ENCODE measurements at regions not wholly inside any gene's neighbourhood (a gene's known extent, or its start where the extent isn't known, plus 50 kb on each side); places are given as distances from the start of the nearest gene placed in this dataset.

DNA sequence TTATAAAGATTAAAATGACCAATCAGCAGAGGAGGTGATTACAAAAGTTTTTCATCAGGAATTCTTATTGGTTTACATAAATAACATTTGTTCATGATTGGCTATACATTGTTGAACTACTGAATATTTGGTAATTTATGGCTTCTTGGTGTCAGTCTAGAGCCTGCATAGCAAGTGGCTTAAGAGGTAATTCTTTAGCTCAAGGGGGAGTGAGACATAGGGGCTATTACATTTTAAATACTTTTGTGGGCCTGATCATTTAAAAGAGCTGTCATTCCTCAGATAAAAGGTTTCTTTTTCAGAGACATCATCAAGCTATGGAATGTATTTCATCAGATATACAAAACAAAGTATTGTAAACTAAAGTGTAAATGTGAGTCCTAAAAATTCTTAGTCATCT lies 373.8 kb downstream of the EPHA4 start:
- DNase-seq (ENCODE audit: low read depth) = no peak
- Histone ChIP-seq H3K4me3 (ENCODE audit: low read depth, low read length) (no peak overlapping the region), H3K27me3 (ENCODE audit: control insufficient read depth, insufficient read depth, low read length) (no peaks in the 10 kb centered on the region), H3K36me3 (ENCODE audit: control insufficient read depth, insufficient read depth, low read length) (no peaks in the 10 kb centered on the region)
- TF ChIP-seq, protein P1, sequence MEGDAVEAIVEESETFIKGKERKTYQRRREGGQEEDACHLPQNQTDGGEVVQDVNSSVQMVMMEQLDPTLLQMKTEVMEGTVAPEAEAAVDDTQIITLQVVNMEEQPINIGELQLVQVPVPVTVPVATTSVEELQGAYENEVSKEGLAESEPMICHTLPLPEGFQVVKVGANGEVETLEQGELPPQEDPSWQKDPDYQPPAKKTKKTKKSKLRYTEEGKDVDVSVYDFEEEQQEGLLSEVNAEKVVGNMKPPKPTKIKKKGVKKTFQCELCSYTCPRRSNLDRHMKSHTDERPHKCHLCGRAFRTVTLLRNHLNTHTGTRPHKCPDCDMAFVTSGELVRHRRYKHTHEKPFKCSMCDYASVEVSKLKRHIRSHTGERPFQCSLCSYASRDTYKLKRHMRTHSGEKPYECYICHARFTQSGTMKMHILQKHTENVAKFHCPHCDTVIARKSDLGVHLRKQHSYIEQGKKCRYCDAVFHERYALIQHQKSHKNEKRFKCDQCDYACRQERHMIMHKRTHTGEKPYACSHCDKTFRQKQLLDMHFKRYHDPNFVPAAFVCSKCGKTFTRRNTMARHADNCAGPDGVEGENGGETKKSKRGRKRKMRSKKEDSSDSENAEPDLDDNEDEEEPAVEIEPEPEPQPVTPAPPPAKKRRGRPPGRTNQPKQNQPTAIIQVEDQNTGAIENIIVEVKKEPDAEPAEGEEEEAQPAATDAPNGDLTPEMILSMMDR (IDR thresholded peaks at IDR 0.05; ENCODE audit: insufficient read depth, low read length, poor library complexity, severe bottlenecking) = no peak

DNA sequence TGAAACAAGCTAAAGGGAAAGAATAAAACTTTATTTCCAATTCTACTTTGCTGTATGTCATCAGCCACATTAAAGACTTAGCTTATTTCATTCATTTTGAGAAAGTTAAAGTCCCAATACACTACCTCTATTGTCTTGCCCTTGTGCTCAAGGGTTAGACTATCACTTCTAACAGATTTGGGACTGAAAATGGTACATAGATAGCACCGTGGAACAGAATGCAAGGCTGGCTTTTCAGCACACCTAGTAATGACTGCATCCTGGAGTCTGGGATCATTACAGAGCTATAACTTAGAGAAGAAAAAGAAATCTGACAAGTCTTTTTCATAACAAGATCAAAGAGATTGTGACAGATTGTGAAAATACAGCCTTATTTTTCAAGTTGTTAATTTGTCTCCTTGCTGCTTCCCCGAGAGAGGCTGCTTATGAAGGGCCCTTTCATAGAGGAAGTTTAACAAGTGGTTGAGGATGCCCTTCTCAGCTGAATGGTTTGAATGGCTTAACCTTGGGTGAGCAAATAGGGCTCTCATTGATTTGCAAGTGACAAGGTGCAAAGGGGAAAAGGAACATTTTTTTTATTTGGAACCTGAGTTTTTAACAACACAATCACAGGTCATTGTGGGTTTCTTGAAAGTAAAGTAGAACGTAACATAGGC lies 371.8 kb downstream of the EPHA4 start:
- DNase-seq (ENCODE audit: low read depth) = no peak
- no peaks in the 10 kb centered on the region for H3K36me3 ChIP-seq (ENCODE audit: control insufficient read depth, insufficient read depth, low read length)
- no peak overlapping the region for H3K4me3 ChIP-seq (ENCODE audit: low read depth, low read length)
- H3K27me3 ChIP-seq (ENCODE audit: control insufficient read depth, insufficient read depth, low read length) = no peaks in the 10 kb centered on the region
- TF ChIP-seq, protein P1 (IDR thresholded peaks at IDR 0.05; ENCODE audit: insufficient read depth, low read length, poor library complexity, severe bottlenecking) = no peak

DNA sequence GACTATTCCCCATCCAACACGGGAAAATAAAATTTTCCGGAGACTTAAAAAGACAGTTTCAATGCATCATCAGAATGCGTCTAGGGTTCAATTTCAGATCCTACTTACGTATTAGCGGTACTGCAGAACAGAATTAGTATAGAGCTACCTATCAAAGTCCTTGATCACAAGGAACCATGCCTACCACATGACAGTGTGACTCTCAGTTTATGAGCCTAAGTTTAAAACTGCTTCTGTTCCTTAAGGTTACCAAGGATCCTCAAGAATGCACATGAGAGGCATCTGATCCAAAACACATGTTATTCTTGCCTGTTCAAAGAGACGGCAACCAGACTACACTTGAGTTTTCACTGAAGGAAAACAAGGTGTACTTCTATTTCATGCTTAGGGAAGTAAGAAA lies 369.7 kb downstream of the EPHA4 start:
- no peak overlapping the region for H3K4me3 ChIP-seq (ENCODE audit: low read depth, low read length)
- DNase-seq (ENCODE audit: low read depth) = no peak
- no peaks in the 10 kb centered on the region for H3K27me3 ChIP-seq (ENCODE audit: control insufficient read depth, insufficient read depth, low read length)
- no peaks in the 10 kb centered on the region for H3K36me3 ChIP-seq (ENCODE audit: control insufficient read depth, insufficient read depth, low read length)
- TF ChIP-seq, protein P1 (IDR thresholded peaks at IDR 0.05; ENCODE audit: insufficient read depth, low read length, poor library complexity, severe bottlenecking) = no peak

DNA sequence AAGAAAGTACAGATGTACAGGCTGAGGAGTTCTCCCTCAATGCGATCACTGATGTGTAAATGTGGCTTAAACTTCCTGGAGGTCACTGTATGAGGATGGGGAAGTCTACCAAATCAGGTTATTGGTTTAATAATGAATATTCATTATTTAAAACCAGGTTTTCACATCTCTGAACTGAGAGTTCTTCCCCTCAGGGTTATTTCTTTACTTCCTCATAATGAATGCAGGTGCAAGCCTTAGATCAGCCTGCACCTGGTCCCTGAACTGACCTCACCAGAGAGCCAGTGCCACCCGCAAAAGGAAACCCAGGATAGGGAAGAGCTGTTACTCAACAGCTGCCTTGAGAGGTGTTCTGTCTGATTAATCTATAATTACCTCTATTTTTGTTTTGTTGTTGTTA lies 369.0 kb downstream of the EPHA4 start:
- TF ChIP-seq, protein P1 (IDR thresholded peaks at IDR 0.05; ENCODE audit: insufficient read depth, low read length, poor library complexity, severe bottlenecking) = no peak
- Histone ChIP-seq H3K4me3 (ENCODE audit: low read depth, low read length) (no peak overlapping the region), H3K27me3 (ENCODE audit: control insufficient read depth, insufficient read depth, low read length) (no peaks in the 10 kb centered on the region), H3K36me3 (ENCODE audit: control insufficient read depth, insufficient read depth, low read length) (no peaks in the 10 kb centered on the region)
- DNase-seq (ENCODE audit: low read depth) = no peak

DNA sequence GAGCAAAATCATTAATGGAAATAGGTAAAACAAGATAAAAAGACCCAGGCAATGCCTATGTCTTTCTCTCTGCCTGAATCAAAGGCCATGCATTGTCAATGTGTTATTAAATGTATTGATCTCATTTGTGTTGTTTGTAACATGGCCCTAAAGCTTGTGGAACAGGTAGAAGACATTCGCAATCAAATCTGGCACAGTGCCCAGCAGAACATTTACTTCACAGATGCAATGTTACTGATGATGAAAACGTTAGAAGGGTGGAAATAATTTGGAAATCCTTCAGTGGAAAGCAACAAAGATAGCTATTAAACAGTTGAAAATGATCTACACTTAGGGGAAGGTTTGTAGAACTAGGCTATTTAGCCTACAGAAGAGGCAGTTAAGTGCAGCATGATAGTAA lies 368.2 kb downstream of the EPHA4 start:
- DNase-seq (ENCODE audit: low read depth) = no peak
- no peaks in the 10 kb centered on the region for H3K36me3 ChIP-seq (ENCODE audit: control insufficient read depth, insufficient read depth, low read length)
- TF ChIP-seq, protein P1 (IDR thresholded peaks at IDR 0.05; ENCODE audit: insufficient read depth, low read length, poor library complexity, severe bottlenecking) = no peak
- no peak overlapping the region for H3K4me3 ChIP-seq (ENCODE audit: low read depth, low read length)
- H3K27me3 ChIP-seq (ENCODE audit: control insufficient read depth, insufficient read depth, low read length) = no peaks in the 10 kb centered on the region

DNA sequence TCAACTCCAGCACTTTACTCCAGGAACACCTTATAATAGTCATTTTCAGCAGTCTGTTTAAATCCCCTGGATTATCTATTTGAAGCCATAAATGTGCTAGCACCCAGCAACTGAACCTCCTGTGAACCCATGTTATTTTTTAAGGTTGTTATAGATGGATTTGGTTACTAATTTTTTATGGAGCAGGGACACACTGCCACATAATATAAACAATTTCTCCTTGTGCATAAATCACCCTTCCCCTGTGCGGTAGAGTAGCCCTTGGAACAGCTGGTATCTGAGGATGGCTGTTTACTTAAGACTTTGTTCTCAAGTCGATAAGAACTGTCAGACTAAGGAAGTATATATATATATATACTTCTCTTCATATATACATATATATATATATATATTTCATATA lies 367.4 kb downstream of the EPHA4 start:
- DNase-seq (ENCODE audit: low read depth) = no peak
- TF ChIP-seq, protein P1 (IDR thresholded peaks at IDR 0.05; ENCODE audit: insufficient read depth, low read length, poor library complexity, severe bottlenecking) = no peak
- no peak overlapping the region for H3K4me3 ChIP-seq (ENCODE audit: low read depth, low read length)
- no peaks in the 10 kb centered on the region for H3K36me3 ChIP-seq (ENCODE audit: control insufficient read depth, insufficient read depth, low read length)
- no peaks in the 10 kb centered on the region for H3K27me3 ChIP-seq (ENCODE audit: control insufficient read depth, insufficient read depth, low read length)

Measured in kidney epithelial cell (primary cell).